Brain pericyte (primary cell): ENCODE measurements at regions not wholly inside any gene's neighbourhood (a gene's known extent, or its start where the extent isn't known, plus 50 kb on each side); places are given as distances from the start of the nearest gene placed in this dataset.
"Not testable (repeated sequence)": the region's sequence is repeated elsewhere in the genome, so short reads cannot be mapped to it uniquely, and the experiment has no call there.

Source experiments
- DNase-seq: peaks from one replicate; pipeline ENCODE4 v3.0.0-alpha.2; 2012; ENCODE audit warnings: low read depth, low spot score

DNA sequence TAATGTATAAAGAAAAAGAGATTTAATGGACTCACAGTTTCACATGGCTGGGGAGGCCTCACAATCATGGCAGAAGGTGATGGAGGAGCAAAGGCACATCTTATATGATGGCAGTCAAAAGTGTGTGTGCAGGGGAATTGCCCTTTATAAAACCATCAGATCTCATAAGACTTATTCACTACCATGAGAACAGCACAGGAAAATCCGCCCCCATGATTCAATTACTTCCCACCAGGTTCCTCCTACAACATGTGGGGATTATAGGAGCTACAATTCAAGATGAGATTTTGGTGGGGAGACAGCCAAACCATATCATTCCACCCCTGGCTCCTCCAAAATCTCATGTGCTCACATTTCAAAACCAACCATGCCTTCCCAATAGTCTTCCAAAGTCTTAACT, 82.5 kb upstream of the ANKRD1 start:
- not testable (repeated sequence) for DNase-seq

DNA sequence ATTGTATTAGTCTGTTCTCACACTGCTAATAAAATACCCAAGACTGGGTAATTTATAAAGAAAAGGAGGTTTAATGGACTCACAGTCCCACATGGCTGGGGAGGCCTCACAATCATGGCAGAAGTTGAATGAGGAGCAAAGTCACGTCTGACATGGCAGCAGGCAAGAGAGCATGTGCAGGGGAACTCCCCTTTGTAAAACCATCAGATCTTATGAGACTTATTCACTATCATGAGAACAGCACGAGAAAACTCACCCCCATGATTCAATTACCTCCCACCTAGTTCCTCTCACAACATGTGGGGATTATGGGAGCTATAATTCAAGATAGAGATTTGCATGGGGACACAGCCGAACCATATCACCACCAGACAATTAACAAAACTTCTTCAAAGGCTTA, 84.4 kb upstream of the ANKRD1 start:
- not testable (repeated sequence) for DNase-seq

DNA sequence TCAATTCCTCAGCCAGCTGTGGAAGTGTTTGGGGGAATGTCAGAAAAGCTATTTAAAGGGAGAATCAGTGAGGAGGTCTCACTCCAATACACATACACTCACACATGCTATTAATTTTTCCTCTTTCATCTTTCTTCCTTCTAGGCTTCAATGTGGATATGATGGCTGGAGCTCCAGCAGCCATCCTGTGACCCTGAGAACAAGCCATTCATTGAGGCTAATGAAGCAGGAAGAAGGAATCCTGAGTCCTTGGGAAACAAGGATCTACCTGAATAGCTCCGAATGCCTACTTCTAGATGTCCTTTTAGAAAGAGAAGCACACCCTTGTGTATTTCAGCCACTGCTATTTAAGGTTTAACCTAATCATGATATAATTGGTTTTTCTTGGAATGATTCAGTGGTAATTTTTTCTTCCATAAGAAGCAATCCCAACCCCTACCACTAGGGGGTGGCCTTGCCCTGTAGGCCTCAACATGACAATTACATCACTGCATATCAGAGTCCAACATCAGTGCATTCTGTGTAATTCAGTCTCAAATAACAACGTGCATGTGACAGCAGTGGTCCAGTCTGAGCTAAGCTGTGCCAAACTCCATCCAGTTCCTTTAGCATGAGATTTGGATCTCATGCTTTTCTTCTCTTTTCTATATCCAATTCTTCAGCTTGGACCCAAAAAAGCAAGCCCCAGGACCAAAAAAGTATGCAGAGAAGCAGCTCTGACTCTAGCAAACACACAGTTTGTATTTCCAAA, 85.3 kb upstream of the ANKRD1 start:
- peak; percentile 49 for DNase-seq

DNA sequence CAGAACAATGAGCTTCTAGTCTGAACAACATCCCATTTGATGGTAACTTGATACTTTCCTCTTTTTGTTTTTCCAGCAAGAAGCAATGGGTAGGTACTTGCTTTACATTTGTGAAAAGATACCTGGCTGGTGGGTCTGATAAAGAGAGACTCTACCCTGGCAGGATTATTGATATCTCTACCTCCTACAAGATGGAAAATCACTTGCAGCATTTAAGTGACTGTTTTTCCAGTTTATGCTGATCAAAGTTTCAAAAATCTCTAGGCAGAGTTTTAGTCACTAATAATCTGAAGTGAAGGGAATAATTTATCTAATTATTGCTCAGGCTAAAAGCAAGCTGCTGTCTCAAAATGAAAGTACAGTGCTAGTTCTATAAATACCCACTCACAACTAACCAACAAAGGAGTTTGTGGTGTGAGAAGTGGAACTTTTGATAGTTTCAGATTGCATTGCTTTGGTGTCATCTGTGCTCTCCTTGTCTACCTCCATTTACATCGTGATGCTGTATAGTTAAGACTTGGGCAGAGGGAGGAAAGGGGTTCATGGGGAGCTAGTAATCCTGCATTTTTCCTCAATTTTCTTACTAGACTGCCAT, 86.0 kb upstream of the ANKRD1 start:
- no peak for DNase-seq

DNA sequence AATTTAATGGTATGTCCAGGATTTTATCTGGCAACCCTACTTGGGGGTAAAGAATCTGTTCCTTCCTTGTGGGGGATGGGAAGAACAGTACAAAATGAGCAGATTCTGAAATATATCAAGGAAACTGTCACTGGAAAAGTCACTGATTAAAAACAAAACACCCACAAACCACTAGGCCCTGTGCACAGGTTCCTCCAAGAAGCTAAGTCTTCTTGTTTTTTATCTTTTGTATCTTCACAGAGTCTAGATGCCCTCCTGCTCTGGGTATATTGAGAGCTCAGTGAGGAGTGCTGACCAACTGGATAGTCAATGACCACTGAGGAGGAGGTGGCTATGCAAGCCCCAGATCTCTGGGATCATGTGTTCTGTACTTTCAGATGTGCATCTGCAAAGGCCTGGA, 86.8 kb upstream of the ANKRD1 start:
- DNase-seq: no peak

DNA sequence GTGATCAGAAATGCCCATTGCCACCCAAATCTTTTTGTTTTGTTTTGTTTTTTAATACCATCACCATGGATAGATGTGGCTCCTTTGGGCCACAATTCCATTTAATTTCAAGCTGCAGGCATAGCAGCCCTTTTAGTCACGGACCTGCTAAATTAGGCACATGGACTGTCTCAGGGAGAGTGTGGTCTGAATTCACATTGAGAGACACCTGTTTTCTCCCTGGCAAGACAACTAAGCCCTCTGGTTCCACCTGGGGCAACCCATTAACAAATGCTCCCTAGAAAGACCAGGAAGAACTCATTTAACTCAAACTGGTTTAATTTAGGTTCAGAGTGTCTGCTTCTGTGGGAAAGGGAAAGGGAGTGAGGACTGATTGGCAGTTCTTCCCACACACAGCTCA, 88.2 kb upstream of the ANKRD1 start:
- DNase-seq: no peak

DNA sequence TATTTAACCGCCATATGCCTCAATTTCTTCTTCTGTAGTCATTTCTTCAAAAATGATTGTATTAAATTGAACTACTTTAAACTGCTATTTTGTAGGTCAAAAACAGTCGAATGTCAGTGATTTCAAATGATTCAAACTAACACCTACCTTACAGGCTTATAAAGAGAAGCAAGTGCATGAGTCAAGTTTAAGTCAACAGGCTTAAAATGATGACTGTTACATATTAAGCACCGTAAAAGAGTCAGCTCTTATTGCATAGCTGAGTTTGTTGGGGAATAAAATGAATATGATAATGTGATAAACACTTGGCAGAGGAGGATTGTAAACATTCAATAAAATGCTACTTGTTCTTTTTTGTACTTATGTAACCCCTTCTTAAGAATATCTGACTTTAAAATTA, 90.1 kb upstream of the ANKRD1 start:
- no peak for DNase-seq

DNA sequence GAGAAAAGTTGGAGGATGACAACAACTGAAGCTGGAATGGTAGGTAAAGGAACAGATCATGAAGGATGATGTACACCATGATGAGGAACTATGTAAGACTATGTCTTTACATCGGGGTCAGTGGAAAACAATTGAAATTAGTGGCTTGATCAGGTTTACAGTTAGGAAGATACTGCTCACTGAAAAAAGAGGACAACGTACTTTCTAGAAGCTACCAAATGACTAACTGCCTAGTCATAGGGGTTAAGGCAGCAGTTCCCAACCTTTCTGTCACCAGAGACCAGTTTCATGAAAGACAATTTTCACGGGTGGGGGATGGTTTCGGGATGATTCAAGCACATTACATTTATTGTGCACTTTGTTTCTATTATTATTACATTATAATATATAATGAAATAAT, 91.6 kb upstream of the ANKRD1 start:
- no peak for DNase-seq

DNA sequence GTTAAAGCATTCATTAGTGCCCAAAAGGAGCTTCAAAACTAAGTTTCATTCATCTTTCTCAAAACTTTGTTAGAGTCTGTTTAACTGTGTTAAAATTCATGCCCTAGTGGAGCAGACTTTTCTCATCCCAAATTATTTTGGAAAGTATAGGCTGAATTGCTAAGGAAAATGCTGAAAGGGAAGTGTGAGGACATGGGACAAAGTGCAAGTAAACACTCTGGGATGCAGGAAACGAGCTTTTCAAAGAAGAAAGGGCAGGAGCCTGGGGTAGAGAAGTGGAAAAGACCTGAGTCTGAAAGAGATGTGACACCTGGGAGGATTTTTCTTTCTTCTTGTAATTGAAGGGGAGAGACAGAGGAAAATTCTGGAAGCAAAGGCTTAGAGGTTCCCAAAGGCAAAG, 93.1 kb upstream of the ANKRD1 start:
- no peak for DNase-seq

DNA sequence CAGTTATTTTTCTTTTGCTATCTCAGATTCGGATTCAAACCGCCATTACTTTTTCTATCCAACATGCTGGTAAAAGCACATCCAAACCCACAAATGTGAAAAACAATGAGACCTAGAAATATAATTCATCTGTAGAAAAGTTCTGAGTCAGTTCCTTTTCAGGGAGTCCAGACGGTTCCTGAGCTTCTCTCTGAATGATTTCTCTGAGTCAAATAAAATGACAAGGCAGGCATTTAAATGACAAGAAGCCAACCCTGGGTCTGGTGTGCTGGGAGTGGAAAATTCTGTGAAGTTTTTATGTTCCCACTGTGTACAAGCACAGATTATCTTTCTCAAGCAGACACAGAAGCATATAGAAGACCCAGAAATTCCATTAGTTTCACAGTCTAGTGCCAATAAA, 96.3 kb upstream of the ANKRD1 start:
- DNase-seq: no peak

DNA sequence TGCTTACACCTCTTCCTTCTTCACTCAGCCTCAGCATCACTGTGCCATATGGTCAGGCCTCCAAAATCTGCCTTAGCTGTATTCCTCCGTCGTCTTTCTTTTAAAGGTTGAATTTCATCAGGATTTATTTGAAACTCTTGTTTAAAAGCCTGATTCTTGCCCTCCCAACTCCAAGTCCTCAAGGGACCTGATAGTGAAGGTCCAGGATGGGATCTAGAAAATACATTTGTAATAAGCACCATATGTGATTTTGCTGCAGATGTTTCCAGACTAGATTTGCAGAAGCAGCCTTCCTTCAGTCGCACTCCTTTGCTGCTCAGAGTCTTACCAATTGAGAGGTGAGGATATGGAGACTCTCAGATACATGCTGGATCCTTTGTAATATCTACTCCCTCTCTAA, 101.0 kb upstream of the ANKRD1 start:
- no peak for DNase-seq

DNA sequence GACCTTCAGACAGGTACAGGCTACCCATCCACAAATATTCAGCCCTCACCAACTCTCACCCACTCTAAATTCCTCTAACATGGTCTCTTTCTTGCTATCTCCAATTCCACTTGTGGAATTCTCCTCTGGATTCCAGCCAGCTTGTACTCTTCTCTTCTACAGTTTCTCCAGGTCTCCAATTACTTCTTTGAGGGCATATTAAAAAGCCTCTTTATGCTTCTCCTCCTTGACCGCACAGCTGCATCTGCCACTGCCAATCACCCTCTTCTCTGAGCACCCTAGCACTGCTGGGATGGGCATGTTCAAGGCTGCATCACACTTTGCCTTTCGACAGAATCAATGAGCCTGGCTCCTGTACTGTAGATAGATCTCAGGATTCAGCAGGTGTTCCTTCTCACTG, 101.5 kb upstream of the ANKRD1 start:
- no peak for DNase-seq

DNA sequence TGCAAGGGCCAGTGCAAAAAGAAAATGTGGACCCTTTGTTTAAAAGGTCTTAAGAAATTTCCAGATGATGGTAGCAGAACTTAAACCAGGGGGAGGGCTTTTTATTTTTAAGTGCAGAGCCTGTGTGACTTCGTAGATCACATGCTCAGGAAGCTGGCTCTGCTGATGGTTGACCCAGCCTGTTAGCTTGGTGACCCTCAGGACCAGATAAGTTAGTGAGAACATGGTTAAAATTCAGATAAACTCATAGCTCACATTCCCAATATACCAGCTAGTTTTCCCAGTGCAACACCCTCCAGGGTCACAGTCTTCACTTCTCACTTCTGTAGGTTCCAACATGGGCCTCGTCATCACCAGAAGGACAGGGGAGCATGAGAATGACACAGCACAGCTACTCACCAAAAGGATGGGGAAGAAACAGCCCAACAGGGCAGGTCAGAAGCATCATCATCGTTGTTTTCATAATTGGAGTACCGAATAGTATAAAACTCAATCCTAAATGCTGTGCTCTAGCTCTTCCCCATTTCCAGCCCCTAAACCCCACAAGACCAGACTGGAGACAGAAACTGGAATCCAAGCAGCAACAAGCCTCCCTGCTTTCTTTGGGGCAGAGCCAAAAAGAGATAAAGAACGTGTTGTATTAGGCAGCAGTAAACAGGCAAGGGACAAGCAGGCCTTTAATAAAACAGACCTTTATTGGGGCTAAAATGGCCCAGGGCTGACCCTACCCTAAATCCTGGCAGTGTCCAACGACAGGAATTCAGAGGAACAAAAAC, 102.2 kb upstream of the ANKRD1 start:
- no peak for DNase-seq

DNA sequence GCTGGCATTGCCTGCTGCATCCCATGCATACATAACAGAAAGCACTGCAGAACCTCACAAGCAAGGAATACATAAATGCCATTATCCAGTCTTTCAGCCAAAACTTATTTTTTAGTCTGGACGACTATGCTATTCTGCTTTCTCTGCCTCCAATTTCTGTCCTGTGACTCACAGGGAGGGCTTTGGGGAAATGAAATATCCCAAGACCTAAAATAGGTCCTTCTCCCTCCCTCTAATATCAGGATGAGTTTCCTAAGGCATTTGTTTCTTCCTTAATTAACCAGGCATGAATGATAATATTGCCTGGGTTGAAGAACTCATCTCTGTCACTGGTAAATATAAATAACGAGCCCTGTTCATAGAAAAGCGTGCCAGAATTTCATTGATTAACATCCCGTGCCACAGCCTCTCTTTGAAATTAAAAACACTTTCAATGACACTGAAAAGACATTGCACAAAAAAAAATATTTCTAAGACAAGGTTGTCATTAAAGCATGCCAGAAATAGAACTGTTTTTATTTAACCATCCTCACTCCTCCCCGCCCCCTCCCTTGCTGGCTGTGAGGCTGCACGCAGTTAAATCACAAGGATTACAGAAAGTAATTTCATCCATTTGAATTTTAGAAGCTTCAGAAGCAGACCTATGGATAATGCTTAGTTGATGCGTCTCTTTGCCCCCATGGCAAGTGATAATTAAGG, 103.0 kb upstream of the ANKRD1 start:
- DNase-seq: no peak

DNA sequence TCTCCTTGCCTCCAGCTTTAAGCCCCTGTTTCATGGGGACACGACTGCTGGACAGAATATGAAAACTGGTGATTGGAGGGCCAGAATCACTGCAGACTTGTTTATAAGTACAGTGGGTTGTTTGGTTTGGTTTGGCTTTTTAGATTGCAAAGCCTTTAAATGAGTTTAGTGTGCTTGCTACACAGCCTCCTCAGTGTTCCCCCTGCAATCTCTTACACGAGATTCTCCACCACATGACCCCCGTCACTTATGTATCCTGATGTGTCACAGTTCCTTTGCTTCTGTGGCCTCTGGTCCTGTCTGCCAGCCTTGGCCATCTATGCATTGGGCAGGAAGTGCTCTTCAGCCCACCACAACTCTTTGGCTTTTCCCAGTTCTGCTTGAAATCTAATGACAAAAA, 103.7 kb upstream of the ANKRD1 start:
- no peak for DNase-seq

DNA sequence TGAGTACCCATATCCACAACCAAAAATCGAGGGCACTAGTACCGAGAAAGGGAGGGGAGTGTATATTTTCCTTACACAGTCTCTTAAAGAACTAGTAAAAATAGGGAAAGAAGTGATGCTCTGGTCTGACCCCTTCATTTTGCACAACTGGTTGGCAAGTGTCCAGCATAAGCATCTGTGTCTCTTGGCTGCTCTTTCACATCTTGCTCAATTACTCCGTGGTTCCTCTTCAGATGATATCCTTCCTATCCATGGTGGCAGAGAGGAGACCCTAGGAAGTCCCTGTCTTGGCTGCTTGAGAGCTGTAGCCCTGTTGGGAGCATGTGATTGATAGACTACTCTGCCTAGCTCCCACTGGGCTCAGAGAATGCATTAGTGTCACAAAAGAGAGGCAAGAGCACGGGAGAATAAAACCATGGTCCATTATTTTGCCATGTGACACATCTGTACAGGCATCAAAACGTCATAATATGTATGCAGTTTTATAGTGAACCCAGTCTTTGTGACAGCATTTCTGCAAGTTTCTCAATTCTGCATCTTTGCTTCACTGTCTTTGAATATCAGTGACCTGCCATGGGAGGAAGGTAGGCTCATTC, 111.8 kb upstream of the ANKRD1 start:
- no peak for DNase-seq

DNA sequence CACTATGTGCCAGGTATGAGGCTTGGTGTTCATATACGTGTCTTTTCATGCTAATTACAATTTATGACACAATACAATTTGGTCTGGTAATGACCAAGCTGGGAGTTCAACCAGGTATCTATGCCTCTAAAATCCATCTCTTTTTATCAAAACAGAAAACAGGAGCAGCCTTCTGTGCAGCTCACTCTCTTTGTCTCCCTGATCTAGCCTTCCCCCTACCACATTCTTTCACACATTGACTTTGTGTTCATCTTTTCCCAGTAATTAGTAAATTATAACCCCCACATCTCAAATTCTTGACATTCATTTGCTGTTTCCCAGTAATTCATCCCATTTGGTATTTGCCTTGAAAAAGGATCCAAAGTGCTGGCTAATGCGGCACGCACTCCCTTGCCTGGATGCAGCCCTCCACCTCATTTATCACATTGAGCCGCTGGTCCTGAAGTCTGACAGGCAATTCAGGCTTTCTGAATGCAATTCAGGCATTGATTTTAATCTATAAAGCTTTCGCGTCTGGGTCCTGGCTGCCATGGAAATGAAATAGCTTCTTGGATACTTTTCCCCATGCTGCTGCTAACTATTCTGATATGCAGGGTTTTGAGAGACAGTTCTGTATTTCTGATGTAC, 112.5 kb upstream of the ANKRD1 start:
- no peak for DNase-seq

DNA sequence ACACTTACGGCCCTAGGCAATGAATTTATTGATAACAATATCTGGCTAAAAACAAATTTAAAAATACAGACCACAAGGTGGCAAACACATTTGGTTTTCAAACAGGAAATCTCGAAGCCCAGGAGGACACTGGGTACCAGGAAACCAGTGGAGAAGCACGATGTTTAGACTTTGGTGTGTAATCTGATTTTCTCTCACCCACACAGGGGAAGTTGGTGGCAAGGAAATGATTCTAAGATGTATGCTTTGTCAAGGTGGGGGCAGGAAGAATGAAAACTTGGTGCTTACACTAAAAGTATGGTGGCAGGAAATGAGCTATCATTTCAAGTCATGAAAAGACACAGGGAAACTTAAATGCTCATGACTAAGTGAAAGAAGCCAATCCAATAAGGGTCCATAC, 113.2 kb upstream of the ANKRD1 start:
- DNase-seq: no peak

DNA sequence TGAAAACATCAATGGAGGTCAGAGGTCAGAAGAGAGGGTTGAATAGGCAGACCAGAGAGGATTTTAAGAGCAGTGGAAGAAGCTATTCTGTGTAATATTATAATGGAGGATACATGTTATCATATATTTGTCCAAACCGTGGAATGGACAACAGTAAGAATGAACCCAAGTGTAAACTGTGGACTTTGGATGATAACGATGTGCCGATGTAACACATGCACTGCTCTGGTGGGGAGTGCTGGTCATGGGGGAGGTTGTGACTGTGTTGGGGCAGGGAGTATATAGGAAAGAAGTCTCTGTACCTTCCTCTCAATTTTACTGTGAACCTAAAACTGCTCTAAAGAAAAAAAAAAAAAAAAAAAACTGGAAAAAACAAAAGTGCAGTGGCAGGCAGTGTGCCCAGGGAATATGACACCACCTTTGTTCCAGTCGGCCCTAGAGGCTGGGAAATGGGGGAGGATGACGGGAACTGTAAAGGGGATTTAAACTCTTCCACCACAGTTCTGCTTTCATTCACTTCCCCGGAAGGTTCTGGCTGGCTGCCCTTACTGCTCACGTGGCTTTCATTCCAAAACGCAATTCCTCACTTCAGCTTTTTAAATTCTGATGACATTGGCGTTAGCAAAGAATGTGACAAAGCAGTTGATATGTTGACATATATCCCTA, 113.7 kb upstream of the ANKRD1 start:
- DNase-seq: no peak

DNA sequence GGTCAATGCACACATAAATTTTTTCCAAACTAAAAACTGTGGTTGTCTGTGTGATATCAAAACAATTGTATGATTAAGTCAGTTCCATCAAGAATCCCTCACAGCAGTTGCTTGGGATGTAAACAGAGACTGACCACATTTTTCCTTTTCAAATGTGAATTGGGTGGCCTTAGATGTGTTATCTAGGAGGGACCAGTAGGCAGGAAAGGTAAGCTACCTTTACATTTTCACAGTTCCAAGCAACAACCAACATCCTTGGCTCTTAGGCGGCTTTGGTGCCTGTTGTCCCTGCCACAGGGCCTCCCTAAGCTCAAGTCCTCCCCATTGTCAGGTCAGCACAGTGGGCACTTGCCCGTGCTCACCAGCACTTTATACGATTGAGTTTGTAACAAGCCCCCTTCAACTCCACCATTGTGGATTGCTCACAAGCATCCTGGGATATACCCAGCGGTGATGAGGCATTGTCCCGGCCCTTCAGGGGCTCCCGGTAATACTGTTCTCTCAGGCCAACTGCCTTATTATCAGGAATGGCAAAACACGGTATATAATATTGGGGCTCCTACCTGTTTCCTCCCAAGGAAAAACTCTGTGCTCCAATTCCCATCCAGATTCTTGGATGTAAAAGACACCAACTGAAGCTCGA, 114.9 kb upstream of the ANKRD1 start:
- DNase-seq: no peak
